NCI-H526 (cell line): ENCODE measurements at regions not wholly inside any gene's neighbourhood (a gene's known extent, or its start where the extent isn't known, plus 50 kb on each side); places are given as distances from the start of the nearest gene placed in this dataset.

ENCODE experiments used
- DNase-seq, 2 experiments: peaks; one replicate each; lab custom pipeline; 2025; lab: John Stamatoyannopoulos, UW

- no peak for DNase-seq
Observed at GRCh38 chr2:180735799-180736198, 244.6 kb upstream of the UBE2E3 start.

GRCh38 chr2:180734382-180734781, 246.0 kb upstream of the UBE2E3 start:
- no peak for DNase-seq

- DNase-seq, result peak; percentile 77 to 85
Observed at GRCh38 chr2:180733330-180733729, 247.1 kb upstream of the UBE2E3 start.

GRCh38 chr2:180732337-180732736, 248.1 kb upstream of the UBE2E3 start:
- DNase-seq, result no peak

- DNase-seq, result no peak
Observed at GRCh38 chr2:180730976-180731375, 249.4 kb upstream of the UBE2E3 start.

- no peak for DNase-seq
Observed at GRCh38 chr2:180728928-180729559, 251.4 kb upstream of the UBE2E3 start.

- no peak for DNase-seq
Observed at GRCh38 chr2:180723712-180724111, 256.7 kb upstream of the UBE2E3 start.

- no peak for DNase-seq
Observed at GRCh38 chr2:180722551-180723239, 257.7 kb upstream of the UBE2E3 start.

- peak; percentile 52 to 76 for DNase-seq
Observed at GRCh38 chr2:180720829-180721228, 259.6 kb upstream of the UBE2E3 start.

- DNase-seq, result no peak
Observed at GRCh38 chr2:180717588-180717987, 262.8 kb upstream of the UBE2E3 start.

GRCh38 chr2:180716186-180717180, 263.9 kb upstream of the UBE2E3 start:
- DNase-seq, result no peak

GRCh38 chr2:180715044-180715443, 265.4 kb upstream of the UBE2E3 start:
- no peak for DNase-seq

GRCh38 chr2:180709392-180710145, 270.8 kb upstream of the UBE2E3 start:
- no peak for DNase-seq

- DNase-seq, result no peak
Observed at GRCh38 chr2:180707884-180708205, 272.6 kb upstream of the UBE2E3 start.

GRCh38 chr2:180707175-180707883, 273.1 kb upstream of the UBE2E3 start:
- DNase-seq, result peak in 1 of 2 experiments; percentile 29

GRCh38 chr2:180706694-180707093, 273.7 kb upstream of the UBE2E3 start:
- DNase-seq, result no peak

- no peak for DNase-seq
Observed at GRCh38 chr2:180705551-180705950, 274.9 kb upstream of the UBE2E3 start.

GRCh38 chr2:180705122-180705521, 275.3 kb upstream of the UBE2E3 start:
- DNase-seq, result no peak

GRCh38 chr2:180699657-180700361, 280.6 kb upstream of the UBE2E3 start:
- no peak for DNase-seq

GRCh38 chr2:180698668-180699067, 281.7 kb upstream of the UBE2E3 start:
- DNase-seq, result no peak
